IPS-20b (cell line): ENCODE measurements at regions not wholly inside any gene's neighbourhood (a gene's known extent, or its start where the extent isn't known, plus 50 kb on each side); places are given as distances from the start of the nearest gene placed in this dataset.

ENCODE experiments used
- H3K27ac ChIP-seq: one replicate; pipeline ENCODE4 v1.5.1; 2013; ENCODE audit warnings: low read length
- H3K27me3 ChIP-seq: 2 replicates; pipeline ENCODE4 v1.6.1; 2013; ENCODE audit warnings: mild to moderate bottlenecking, low read length, inconsistent platforms; ENCODE audit not compliant: insufficient read depth
- H3K36me3 ChIP-seq: 2 replicates; pipeline ENCODE4 v1.6.1; 2013; ENCODE audit warnings: low read depth, mild to moderate bottlenecking, inconsistent platforms, low read length, moderate library complexity; ENCODE audit not compliant: insufficient read depth
- H3K4me1 ChIP-seq: 2 replicates; pipeline ENCODE4 v1.6.1; 2013; ENCODE audit warnings: mild to moderate bottlenecking, control low read depth, inconsistent platforms, low read length, moderate library complexity; ENCODE audit not compliant: insufficient read depth
- H3K4me3 ChIP-seq: 2 replicates; pipeline ENCODE4 v1.5.1; 2013; ENCODE audit warnings: mild to moderate bottlenecking, low read length, inconsistent platforms
- H3K9ac ChIP-seq: 2 replicates; pipeline ENCODE4 v1.6.1; 2013; ENCODE audit warnings: low read depth, mild to moderate bottlenecking, inconsistent platforms, low read length, moderate library complexity
- H3K9me3 ChIP-seq: 2 replicates; pipeline ENCODE4 v1.6.1; 2013; ENCODE audit warnings: mild to moderate bottlenecking, low read depth, low read length, inconsistent platforms; ENCODE audit not compliant: insufficient read depth

DNA sequence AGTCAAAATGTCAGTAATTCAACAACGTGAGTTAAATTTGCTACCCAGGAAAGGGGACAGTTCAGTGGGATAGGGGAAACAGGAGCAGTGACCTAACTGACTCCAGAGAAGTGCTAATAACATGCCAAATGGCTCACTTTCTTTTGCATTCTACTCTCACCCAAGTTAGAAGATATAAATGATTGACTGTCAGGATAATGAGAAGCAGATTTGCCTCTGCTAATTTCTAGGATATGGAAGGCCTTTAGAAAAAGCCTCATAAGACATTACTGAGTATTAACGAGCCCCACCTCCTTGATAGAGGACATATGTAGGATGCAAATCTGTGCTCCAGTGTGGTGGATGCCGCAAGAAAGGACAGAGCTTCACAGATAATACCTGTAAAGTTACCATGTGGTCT, 318.6 kb upstream of the NT5C1B start:
- no peaks in the 10 kb centered on the region for H3K27me3 ChIP-seq
- H3K36me3 ChIP-seq, result no peaks in the 10 kb centered on the region
- no peak overlapping the region for H3K4me3 ChIP-seq
- no peaks in the 10 kb centered on the region for H3K4me1 ChIP-seq
- no peak overlapping the region for H3K9ac ChIP-seq
- H3K27ac ChIP-seq, result no peak overlapping the region
- no peaks in the 10 kb centered on the region for H3K9me3 ChIP-seq

DNA sequence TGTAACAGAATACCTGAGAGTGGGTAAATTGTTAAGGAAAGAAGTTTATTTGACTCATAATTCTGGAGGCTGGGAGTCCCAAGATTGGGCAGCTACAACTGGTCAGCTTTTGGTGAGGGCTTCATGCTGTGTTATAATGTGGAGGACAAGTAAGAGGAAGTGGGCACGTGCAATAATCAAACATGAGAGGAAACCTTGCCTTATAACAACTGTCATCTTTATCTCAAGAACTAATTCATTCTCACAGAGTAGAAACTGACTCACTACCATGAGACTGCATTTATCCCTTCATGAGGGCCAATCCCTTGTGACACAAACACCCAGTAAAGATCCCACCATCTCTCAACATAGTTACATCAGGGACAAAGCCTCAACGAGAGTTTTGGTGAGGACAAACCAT, 318.1 kb upstream of the NT5C1B start:
- Histone ChIP-seq H3K27me3 (no peaks in the 10 kb centered on the region), H3K36me3 (no peaks in the 10 kb centered on the region), H3K4me1 (no peaks in the 10 kb centered on the region), H3K9me3 (no peaks in the 10 kb centered on the region), H3K27ac (no peak overlapping the region), H3K9ac (no peak overlapping the region), H3K4me3 (no peak overlapping the region)

- Histone ChIP-seq H3K9me3 (no peaks in the 10 kb centered on the region), H3K4me3 (no peak overlapping the region), H3K4me1 (no peaks in the 10 kb centered on the region), H3K27me3 (no peaks in the 10 kb centered on the region), H3K9ac (no peak overlapping the region), H3K36me3 (no peaks in the 10 kb centered on the region), H3K27ac (no peak overlapping the region)
Measured at GRCh38 chr2:18903750-18904149, 314.4 kb upstream of the NT5C1B start.

DNA sequence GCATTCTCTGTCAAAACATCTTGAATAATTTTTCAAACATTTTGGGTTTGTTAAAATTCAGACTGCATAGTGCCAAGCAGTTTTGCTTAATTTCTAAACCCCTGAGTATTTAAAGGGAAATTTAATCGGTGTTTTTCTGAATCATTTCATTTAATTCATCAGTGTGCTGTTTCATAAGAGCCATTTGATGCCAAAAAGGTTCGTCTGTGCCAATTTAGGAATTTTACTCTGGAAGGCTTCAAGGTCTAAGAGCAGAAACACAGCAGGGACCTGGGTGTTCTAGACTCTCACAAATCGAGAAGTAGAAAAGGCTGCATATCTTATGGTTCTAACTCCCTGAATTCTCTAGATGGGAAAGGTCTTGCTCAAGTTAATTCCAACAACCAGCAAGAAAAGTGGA, 311.9 kb upstream of the NT5C1B start:
- no peaks in the 10 kb centered on the region for H3K36me3 ChIP-seq
- no peaks in the 10 kb centered on the region for H3K4me1 ChIP-seq
- H3K27ac ChIP-seq, result no peak overlapping the region
- no peaks in the 10 kb centered on the region for H3K9me3 ChIP-seq
- H3K4me3 ChIP-seq, result no peak overlapping the region
- H3K9ac ChIP-seq, result no peak overlapping the region
- no peaks in the 10 kb centered on the region for H3K27me3 ChIP-seq

GRCh38 chr2:18900691-18901141, 311.3 kb upstream of the NT5C1B start:
- Histone ChIP-seq H3K27me3 (no peaks in the 10 kb centered on the region), H3K36me3 (no peaks in the 10 kb centered on the region), H3K9ac (no peak overlapping the region), H3K27ac (no peak overlapping the region), H3K4me1 (no peaks in the 10 kb centered on the region), H3K4me3 (no peak overlapping the region), H3K9me3 (no peaks in the 10 kb centered on the region)

GRCh38 chr2:18899725-18900124, 310.4 kb upstream of the NT5C1B start:
- no peak overlapping the region for H3K9ac ChIP-seq
- no peaks in the 10 kb centered on the region for H3K27me3 ChIP-seq
- H3K27ac ChIP-seq, result no peak overlapping the region
- H3K4me3 ChIP-seq, result no peak overlapping the region
- H3K9me3 ChIP-seq, result no peaks in the 10 kb centered on the region
- no peaks in the 10 kb centered on the region for H3K36me3 ChIP-seq
- H3K4me1 ChIP-seq, result no peaks in the 10 kb centered on the region

DNA sequence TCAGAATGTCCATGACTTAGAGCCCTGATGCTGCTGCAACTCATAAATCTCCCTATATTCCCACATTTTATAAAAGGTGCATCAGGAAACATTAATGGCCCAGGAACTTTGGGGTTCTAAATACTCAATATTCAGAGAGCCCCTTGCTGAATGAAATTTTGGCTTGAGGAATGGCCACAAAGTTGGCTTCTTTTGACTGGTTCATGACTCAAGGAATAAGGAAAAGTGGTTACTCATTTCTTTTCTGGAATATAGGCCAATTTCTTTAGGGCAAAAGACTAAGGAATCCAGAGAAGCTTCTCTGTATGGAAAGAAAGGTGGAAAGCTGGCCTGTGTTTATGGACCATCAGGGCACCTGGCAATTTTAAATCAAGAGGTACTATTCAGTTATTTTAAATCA, 308.9 kb upstream of the NT5C1B start:
- Histone ChIP-seq H3K9me3 (no peaks in the 10 kb centered on the region), H3K36me3 (no peaks in the 10 kb centered on the region), H3K27ac (no peak overlapping the region), H3K27me3 (no peaks in the 10 kb centered on the region), H3K9ac (no peak overlapping the region), H3K4me3 (no peak overlapping the region), H3K4me1 (no peaks in the 10 kb centered on the region)

DNA sequence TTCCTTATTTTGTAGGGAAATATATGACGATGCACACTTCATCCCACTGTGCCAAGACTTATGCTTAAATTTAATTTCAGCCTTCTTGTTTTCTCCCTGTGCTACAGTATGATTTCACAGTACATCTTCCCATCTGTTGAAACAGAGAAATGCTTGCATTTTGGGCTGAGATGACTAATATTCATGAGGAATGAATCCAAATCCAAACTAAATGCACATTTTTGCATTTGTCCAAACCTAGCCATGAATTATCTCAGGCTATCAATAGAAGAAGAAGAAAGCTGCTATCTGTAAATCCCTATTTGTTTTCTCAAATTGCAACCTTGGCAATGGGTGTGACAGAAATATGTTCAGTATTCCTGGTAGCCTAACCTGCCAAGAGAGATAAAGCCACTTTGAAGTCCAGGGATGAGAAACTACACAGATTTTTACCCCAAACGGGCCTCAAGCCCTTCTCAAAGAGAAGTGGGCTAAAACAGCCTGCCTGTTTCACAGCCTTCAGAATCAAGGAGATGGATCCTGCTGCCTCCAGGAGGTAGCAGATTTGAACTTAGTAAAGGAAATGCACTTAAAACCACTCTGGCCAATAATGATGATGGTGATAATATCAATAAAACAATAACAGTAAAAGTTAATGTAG, 306.9 kb upstream of the NT5C1B start:
- H3K4me1 ChIP-seq, result no peaks in the 10 kb centered on the region
- no peak overlapping the region for H3K27ac ChIP-seq
- H3K36me3 ChIP-seq, result no peaks in the 10 kb centered on the region
- H3K4me3 ChIP-seq, result no peak overlapping the region
- H3K27me3 ChIP-seq, result no peaks in the 10 kb centered on the region
- H3K9me3 ChIP-seq, result no peaks in the 10 kb centered on the region
- H3K9ac ChIP-seq, result no peak overlapping the region

DNA sequence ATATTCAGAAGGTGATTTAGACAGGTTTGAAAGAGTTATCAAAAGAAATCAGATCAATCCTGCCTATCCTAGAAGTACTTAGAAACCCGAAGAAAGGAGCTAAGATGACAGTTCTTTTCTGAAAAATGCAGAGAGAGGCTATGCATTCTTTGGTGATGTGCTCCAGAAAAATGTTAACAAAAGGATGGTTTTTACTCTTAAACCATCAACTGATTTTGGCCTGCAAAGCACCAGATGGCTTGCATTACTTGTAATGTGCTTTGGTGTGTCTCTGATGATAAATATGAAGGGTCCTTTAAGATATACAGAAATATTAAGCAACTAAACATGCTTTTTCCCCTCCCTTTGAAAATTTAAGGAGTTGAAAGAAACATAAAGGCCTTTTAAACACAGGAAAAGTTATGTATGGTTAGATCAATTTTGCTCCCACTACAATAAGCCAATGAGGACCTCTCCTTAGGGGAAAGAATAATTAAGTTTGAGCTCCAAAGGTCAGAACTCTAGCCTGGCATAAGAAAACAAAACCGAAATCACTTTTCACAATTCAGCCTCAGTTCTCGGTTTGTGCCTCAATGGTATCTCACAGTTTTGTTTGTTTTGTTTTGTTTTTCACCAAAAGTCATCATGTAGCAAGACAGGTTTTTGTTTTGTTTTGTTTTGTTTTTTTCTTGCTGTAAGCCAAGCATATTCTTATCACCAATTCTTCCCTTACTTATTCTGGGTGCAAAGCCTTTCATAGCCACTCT, 302.4 kb upstream of the NT5C1B start:
- Histone ChIP-seq H3K4me1 (no peaks in the 10 kb centered on the region), H3K27ac (no peak overlapping the region), H3K9ac (no peak overlapping the region), H3K27me3 (no peaks in the 10 kb centered on the region), H3K9me3 (no peaks in the 10 kb centered on the region), H3K4me3 (no peak overlapping the region), H3K36me3 (no peaks in the 10 kb centered on the region)

- Histone ChIP-seq H3K4me3 (no peak overlapping the region), H3K27ac (no peak overlapping the region), H3K9ac (no peak overlapping the region), H3K27me3 (no peaks in the 10 kb centered on the region), H3K9me3 (no peaks in the 10 kb centered on the region), H3K36me3 (no peaks in the 10 kb centered on the region), H3K4me1 (no peaks in the 10 kb centered on the region)
Measured at GRCh38 chr2:18889565-18890332, 300.4 kb upstream of the NT5C1B start.

DNA sequence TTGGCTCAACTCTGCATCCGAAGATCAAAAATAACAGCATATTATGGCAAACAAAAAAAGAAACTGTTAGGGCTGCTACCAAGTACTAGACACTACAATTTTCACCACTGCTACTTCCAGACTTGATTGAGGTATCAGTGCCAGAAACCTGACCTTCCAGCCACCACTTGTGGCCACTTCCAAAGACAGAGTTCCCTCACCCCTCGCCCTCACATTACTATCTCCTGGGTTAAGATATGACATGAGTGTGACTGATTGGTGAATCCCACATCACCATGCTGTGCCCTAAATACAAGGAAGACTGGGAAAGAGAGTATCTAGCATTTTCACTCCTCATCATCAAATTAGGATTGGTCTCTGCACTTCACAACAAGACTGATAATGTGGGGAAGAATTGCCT, 296.1 kb upstream of the NT5C1B start:
- H3K27ac ChIP-seq, result no peak overlapping the region
- no peaks in the 10 kb centered on the region for H3K27me3 ChIP-seq
- no peak overlapping the region for H3K9ac ChIP-seq
- H3K4me3 ChIP-seq, result no peak overlapping the region
- no peaks in the 10 kb centered on the region for H3K9me3 ChIP-seq
- H3K4me1 ChIP-seq, result no peaks in the 10 kb centered on the region
- H3K36me3 ChIP-seq, result no peaks in the 10 kb centered on the region
